RWPE2 (cell line): ENCODE measurements at regions not wholly inside any gene's neighbourhood (a gene's known extent, or its start where the extent isn't known, plus 50 kb on each side); places are given as distances from the start of the nearest gene placed in this dataset.

Experiments
- ATAC-seq: fragments of 200-7000 bp; cut with Tn5 transposase; 3 replicates; pipeline ENCODE4 v1.9.1; 2021; ENCODE audit warnings: low read depth
- DNase-seq: peaks from one replicate; pipeline ENCODE4 v3.0.0-alpha.2; 2020; ENCODE audit warnings: low spot score
- H3K27ac ChIP-seq: fragments of 450-650 bp; 2 replicates; pipeline ENCODE4 v1.5.1; 2017; ENCODE audit warnings: mild to moderate bottlenecking; ENCODE audit not compliant: poor library complexity, severe bottlenecking
- H3K27me3 ChIP-seq: fragments of 250-450 bp; sonication (Bioruptor Pico); 2 replicates; pipeline ENCODE4 v1.5.1; 2021; ENCODE audit warnings: mild to moderate bottlenecking, moderate library complexity; ENCODE audit not compliant: insufficient read depth, poor library complexity, severe bottlenecking
- H3K36me3 ChIP-seq: fragments of 250-450 bp; sonication (Bioruptor Pico); 2 replicates; pipeline ENCODE4 v1.5.1; 2020; ENCODE audit warnings: low read depth, mild to moderate bottlenecking, moderate library complexity
- H3K4me1 ChIP-seq: fragments of 250-450 bp; sonication (Bioruptor Pico); 2 replicates; pipeline ENCODE4 v1.5.1; 2021; ENCODE audit warnings: mild to moderate bottlenecking, moderate library complexity; ENCODE audit not compliant: insufficient read depth, poor library complexity, severe bottlenecking
- H3K4me3 ChIP-seq: fragments of 250-450 bp; sonication (Bioruptor Pico); 2 replicates; pipeline ENCODE4 v1.5.1; 2021; ENCODE audit warnings: mild to moderate bottlenecking, moderate library complexity; ENCODE audit not compliant: severe bottlenecking
- H3K9me3 ChIP-seq: fragments of 250-450 bp; sonication (Bioruptor Pico); 2 replicates; pipeline ENCODE4 v1.5.1; 2021; ENCODE audit warnings: mild to moderate bottlenecking, moderate library complexity; ENCODE audit not compliant: severe bottlenecking
- TF ChIP-seq, protein P1 (sequence below): fragments of 450-650 bp; IDR thresholded peaks from one replicate; pipeline ENCODE4 v1.5.1; 2017; ENCODE audit warnings: mild to moderate bottlenecking, moderate library complexity; ENCODE audit not compliant: poor library complexity, severe bottlenecking

GRCh38 chr4:173748353-173748752 lies 218.3 kb upstream of the HAND2 start:
- TF ChIP-seq, protein P1, sequence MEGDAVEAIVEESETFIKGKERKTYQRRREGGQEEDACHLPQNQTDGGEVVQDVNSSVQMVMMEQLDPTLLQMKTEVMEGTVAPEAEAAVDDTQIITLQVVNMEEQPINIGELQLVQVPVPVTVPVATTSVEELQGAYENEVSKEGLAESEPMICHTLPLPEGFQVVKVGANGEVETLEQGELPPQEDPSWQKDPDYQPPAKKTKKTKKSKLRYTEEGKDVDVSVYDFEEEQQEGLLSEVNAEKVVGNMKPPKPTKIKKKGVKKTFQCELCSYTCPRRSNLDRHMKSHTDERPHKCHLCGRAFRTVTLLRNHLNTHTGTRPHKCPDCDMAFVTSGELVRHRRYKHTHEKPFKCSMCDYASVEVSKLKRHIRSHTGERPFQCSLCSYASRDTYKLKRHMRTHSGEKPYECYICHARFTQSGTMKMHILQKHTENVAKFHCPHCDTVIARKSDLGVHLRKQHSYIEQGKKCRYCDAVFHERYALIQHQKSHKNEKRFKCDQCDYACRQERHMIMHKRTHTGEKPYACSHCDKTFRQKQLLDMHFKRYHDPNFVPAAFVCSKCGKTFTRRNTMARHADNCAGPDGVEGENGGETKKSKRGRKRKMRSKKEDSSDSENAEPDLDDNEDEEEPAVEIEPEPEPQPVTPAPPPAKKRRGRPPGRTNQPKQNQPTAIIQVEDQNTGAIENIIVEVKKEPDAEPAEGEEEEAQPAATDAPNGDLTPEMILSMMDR: peak; percentile 13
- Histone ChIP-seq H3K36me3 (no peaks in the 10 kb centered on the region), H3K27ac (no peak overlapping the region), H3K4me3 (no peak overlapping the region), H3K27me3 (peaks cover 14% of the 10 kb centered on the region), H3K9me3 (no peaks in the 10 kb centered on the region), H3K4me1 (no peaks in the 10 kb centered on the region)
- ATAC-seq: no peak
- no peak for DNase-seq

GRCh38 chr4:173747537-173748257 lies 217.7 kb upstream of the HAND2 start:
- H3K27ac ChIP-seq: no peak overlapping the region
- H3K27me3 ChIP-seq: peaks cover 14% of the 10 kb centered on the region
- DNase-seq (no peak), ATAC-seq (no peak)
- no peaks in the 10 kb centered on the region for H3K36me3 ChIP-seq
- TF ChIP-seq, protein P1: no peak
- H3K4me3 ChIP-seq: no peak overlapping the region
- H3K9me3 ChIP-seq: no peaks in the 10 kb centered on the region
- no peaks in the 10 kb centered on the region for H3K4me1 ChIP-seq

DNA sequence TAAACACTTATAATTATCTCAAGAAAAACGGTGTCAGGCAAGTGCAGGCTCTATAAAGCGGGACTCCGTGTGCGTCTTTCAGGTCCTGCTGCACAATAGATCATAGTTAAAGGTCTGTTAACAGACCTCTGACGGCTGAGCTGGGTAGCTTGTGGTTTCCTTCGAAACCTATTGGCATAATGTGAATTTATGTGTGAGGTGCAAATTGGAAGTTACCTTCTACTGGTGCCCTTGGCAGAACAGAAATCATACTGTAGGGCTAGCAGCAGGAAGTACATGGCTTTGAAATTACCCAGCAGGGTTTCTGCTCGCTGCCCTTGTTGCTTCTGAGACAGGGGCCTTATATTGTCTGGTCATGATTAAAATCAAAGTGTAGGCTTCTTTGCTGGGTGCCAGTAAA lies 216.4 kb upstream of the HAND2 start:
- no peaks in the 10 kb centered on the region for H3K36me3 ChIP-seq
- no peak for DNase-seq
- no peaks in the 10 kb centered on the region for H3K4me1 ChIP-seq
- no peaks in the 10 kb centered on the region for H3K9me3 ChIP-seq
- TF ChIP-seq, protein P1: no peak
- H3K4me3 ChIP-seq: no peak overlapping the region
- no peak for ATAC-seq
- H3K27me3 ChIP-seq: peaks cover 12% of the 10 kb centered on the region
- H3K27ac ChIP-seq: no peak overlapping the region

DNA sequence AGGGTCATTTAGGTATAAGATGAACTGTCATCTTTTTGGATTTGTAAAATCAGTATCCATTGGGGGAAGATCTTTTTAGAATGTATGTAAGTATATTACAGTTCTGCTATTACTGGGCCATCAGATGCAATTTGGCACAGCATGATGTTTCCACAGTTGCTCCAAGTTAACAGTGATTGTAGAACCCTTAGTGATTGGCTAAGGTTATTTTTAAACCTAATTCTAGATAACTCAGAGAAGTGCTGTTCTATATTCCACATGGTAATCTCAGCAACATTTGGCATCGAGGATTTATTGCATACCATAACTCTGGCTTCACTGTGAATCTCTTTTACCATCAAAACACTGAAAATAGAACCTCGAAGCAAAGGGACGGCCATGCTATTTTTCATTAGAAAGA lies 215.7 kb upstream of the HAND2 start:
- ATAC-seq: no peak
- Histone ChIP-seq H3K4me3 (no peak overlapping the region), H3K9me3 (no peaks in the 10 kb centered on the region), H3K27me3 (peaks cover 10% of the 10 kb centered on the region), H3K27ac (no peak overlapping the region), H3K4me1 (no peaks in the 10 kb centered on the region), H3K36me3 (no peaks in the 10 kb centered on the region)
- TF ChIP-seq, protein P1: no peak
- DNase-seq: no peak

GRCh38 chr4:173736840-173737239 lies 206.8 kb upstream of the HAND2 start:
- ATAC-seq (no peak), DNase-seq (no peak)
- Histone ChIP-seq H3K36me3 (no peaks in the 10 kb centered on the region), H3K4me3 (no peak overlapping the region), H3K27me3 (no peaks in the 10 kb centered on the region), H3K4me1 (no peaks in the 10 kb centered on the region), H3K9me3 (no peaks in the 10 kb centered on the region), H3K27ac (no peak overlapping the region)
- TF ChIP-seq, protein P1: no peak
